OCI-LY7 (cell line): ENCODE measurements at regions not wholly inside any gene's neighbourhood (a gene's known extent, or its start where the extent isn't known, plus 50 kb on each side); places are given as distances from the start of the nearest gene placed in this dataset.

Experiments
- CTCF ChIP-seq: fragments of 200-600 bp; sonication (generic); conservative IDR thresholded peaks from 2 replicates; pipeline ENCODE4 v1.5.1; 2014; ENCODE audit warnings: mild to moderate bottlenecking, antibody characterized with exemption, low read length, moderate library complexity, mixed read lengths
- EZH2phosphoT487 ChIP-seq: fragments of 200-600 bp; sonication (generic); IDR thresholded peaks from 2 replicates; pipeline ENCODE4 v1.6.1; 2018; ENCODE audit warnings: low read depth, borderline replicate concordance, mild to moderate bottlenecking, mixed run types, antibody characterized with exemption, low read length, moderate library complexity, mixed read lengths

DNA sequence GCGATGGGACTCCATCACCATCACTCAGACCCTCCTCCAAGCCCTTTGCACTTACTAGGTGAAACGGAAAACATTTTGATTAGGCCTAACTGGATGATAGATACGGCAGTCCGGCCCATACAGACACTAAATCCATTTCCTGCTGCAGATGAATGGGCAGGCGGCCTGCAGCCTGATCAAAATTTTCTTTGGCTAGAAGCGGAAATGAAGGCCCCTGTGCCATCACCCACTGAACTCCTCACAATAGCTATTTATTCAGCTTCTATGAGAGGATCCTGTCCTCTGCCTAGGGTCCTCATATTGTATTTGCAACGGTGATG lies 200.5 kb downstream of the OMA1 start:
- no peak for TF ChIP-seq CTCF
- TF ChIP-seq EZH2phosphoT487, result no peak
